H1 (cell line): ENCODE measurements at regions not wholly inside any gene's neighbourhood (a gene's known extent, or its start where the extent isn't known, plus 50 kb on each side); places are given as distances from the start of the nearest gene placed in this dataset.

ENCODE experiments used
- CHD7 ChIP-seq: fragments of 300-600 bp; sonication (generic); IDR thresholded peaks from 2 replicates; pipeline ENCODE4 v1.7.1; 2012; ENCODE audit warnings: low read length, moderate library complexity, mild to moderate bottlenecking, inconsistent platforms; ENCODE audit not compliant: insufficient replicate concordance
- EP300 ChIP-seq, 2 experiments: IDR thresholded peaks; 1 replicate in 1 of 2; 2 replicates in 1 of 2; pipeline ENCODE4 v1.6.1; 2011 to 2012; ENCODE audit warnings: low read depth in 2 of 2, low read length in 2 of 2, mild to moderate bottlenecking in 2 of 2, borderline replicate concordance in 1 of 2, inconsistent platforms in 1 of 2, moderate library complexity in 1 of 2
- NANOG ChIP-seq: IDR thresholded peaks from 2 replicates; pipeline ENCODE4 v1.6.1; 2011; ENCODE audit warnings: low read length, low read depth, mild to moderate bottlenecking, inconsistent platforms; ENCODE audit not compliant: insufficient read depth, poor library complexity, severe bottlenecking
- USF2 ChIP-seq: IDR thresholded peaks from 2 replicates; pipeline ENCODE4 v1.6.1; 2011; ENCODE audit warnings: low read length, improper control_type of control experiment

GRCh38 chr13:88764103-88764502 is 1092.9 kb downstream of the SLITRK5 start (continued):
- TF ChIP-seq CHD7 (peak; percentile 96), USF2 (no peak), EP300 (IDR thresholded peaks at IDR 0.05; ENCODE audit: borderline replicate concordance in 1 of 2, low read depth in 2 of 2, low read length in 2 of 2) (no peak), NANOG (peak; percentile 76)
